GM21737 (cell line): ENCODE measurements at regions not wholly inside any gene's neighbourhood (a gene's known extent, or its start where the extent isn't known, plus 50 kb on each side); places are given as distances from the start of the nearest gene placed in this dataset.
"Not testable (repeated sequence)": the region's sequence is repeated elsewhere in the genome, so short reads cannot be mapped to it uniquely, and the experiment has no call there.

Experiments used
- ATAC-seq: cut with Tn5 transposase; IDR thresholded peaks from one replicate; pipeline ENCODE4 v1.9.1; 2021; ENCODE audit warnings: mild to moderate bottlenecking, moderate library complexity; ENCODE audit not compliant: unreplicated experiment

GRCh38 chr6:30832864-30833263 lies 51.5 kb upstream of the DDR1 start:
- no peak for ATAC-seq

- ATAC-seq = no peak
Measured at GRCh38 chr6:30830438-30830837, 53.9 kb upstream of the DDR1 start.

GRCh38 chr6:30829639-30830255 lies 54.6 kb upstream of the DDR1 start:
- no peak for ATAC-seq

- ATAC-seq = no peak
Measured at GRCh38 chr6:30829033-30829432, 55.3 kb upstream of the DDR1 start.

- no peak for ATAC-seq
Measured at GRCh38 chr6:30828027-30828962, 56.0 kb upstream of the DDR1 start.

- ATAC-seq = no peak
Measured at GRCh38 chr6:30826961-30827342, 57.4 kb upstream of the DDR1 start.

GRCh38 chr6:30824698-30825097 lies 59.6 kb upstream of the DDR1 start:
- ATAC-seq = no peak

- ATAC-seq = no peak
Measured at GRCh38 chr6:30823534-30823865, 60.8 kb upstream of the DDR1 start.

- ATAC-seq = no peak
Measured at GRCh38 chr6:30821862-30822784, 62.2 kb upstream of the DDR1 start.

- no peak for ATAC-seq
Measured at GRCh38 chr6:30820193-30820592, 64.1 kb upstream of the DDR1 start.

- ATAC-seq = no peak
Measured at GRCh38 chr6:30819297-30819917, 64.9 kb upstream of the DDR1 start.

- ATAC-seq = no peak
Measured at GRCh38 chr6:30818391-30818841, 65.9 kb upstream of the DDR1 start.

GRCh38 chr6:30816791-30817739 lies 67.3 kb upstream of the DDR1 start:
- no peak for ATAC-seq

GRCh38 chr6:30816296-30816695 lies 68.0 kb upstream of the DDR1 start:
- ATAC-seq = not testable (repeated sequence)

- not testable (repeated sequence) for ATAC-seq
Measured at GRCh38 chr6:30815041-30815742, 69.1 kb upstream of the DDR1 start.

GRCh38 chr6:30814146-30815040 lies 69.9 kb upstream of the DDR1 start:
- ATAC-seq = no peak

- no peak for ATAC-seq
Measured at GRCh38 chr6:30813631-30814145, 69.3 kb upstream of the IER3 start.

GRCh38 chr6:30810813-30811339 lies 66.5 kb upstream of the IER3 start:
- peak; percentile 80 for ATAC-seq
